Stimulated activated CD8-positive, alpha-beta memory T cell treated with anti-CD3 and anti-CD28 coated beads, Interleukin-15, amount 100 ng/mL, for 4 hours (primary cell): ENCODE measurements at regions not wholly inside any gene's neighbourhood (a gene's known extent, or its start where the extent isn't known, plus 50 kb on each side); places are given as distances from the start of the nearest gene placed in this dataset.
"Not testable (repeated sequence)": the region's sequence is repeated elsewhere in the genome, so short reads cannot be mapped to it uniquely, and the experiment has no call there.

Experiments used
- DNase-seq, 2 donors: peaks; one replicate each; pipeline ENCODE4 v3.0.0-alpha.2; 2020; ENCODE audit warnings: low read depth in 2 of 2

DNA sequence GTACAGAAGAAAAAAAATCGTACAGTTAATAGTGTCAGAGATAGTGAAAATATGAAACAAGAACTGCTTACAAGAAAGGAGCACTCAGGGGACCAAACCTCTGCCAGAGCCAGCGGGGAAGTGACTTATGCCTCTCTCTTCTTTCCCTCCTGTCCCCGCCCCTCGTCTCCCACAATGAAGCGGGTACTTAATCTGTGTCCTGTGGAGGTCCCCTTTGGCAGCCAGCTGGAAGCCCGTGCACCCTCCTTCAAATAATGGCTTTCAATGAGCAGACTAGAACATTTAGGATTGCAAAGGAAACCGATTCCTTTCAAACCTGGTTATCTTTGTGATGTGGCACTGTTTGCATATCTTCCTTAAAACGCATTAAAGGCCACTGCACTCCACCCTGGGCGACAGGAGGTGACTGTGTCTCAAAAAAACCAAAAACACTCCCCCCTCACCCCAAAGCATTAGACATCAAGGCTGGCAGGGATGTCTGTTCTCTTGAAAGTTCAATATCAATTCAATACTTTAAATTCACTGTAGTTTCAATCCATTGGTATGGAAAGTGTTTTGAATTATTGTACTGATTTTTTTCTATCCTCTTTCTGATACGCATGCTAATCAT is 51.7 kb downstream of the PPIAL4C start:
- DNase-seq: not testable (repeated sequence)

GRCh38 chr1:149636286-149637122 is 52.9 kb downstream of the PPIAL4C start:
- peak; percentile 79 to 83 for DNase-seq

- not testable (repeated sequence) for DNase-seq
Measured at GRCh38 chr1:149638481-149638880, 54.8 kb downstream of the PPIAL4C start.

DNA sequence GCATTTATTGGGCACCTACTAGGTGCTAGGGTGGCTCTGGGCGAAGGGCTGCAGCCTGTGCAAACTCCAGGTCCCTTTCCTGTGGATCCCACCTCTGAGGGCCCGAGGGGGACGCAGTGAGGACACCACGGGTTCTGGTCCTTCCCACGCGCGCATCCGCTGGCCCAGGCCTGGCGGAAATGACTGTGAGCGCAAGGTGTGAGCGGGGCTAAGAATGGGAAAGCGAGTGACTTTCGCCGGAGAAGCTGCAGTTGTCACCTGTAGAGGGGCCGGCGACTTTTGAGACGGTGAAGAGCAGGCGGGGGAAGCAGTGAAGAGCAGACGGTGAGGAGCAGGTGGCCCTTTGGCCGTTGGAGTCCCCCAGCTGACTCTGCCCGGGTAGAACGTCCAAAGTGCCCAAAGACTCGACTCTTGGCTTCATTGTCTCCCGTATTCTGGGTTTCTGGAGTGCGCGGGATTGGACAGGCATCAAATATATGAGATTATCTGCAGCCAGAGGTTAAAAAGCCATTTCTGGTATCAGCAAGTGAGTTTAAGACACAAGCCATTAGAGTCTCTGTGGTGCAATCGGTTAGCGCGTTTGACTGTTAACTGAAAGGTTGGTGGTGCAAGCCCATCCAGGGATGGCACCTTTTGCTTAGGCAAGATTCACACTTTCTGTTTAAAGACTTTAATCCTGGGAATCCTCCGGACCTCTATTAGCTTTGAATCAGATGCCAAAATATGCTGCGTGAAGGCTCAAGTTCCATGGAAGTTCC is 55.4 kb downstream of the PPIAL4C start:
- DNase-seq: not testable (repeated sequence)

GRCh38 chr1:149641179-149641578 is 57.5 kb downstream of the PPIAL4C start:
- DNase-seq: not testable (repeated sequence)

GRCh38 chr1:149644818-149645217 is 61.2 kb downstream of the PPIAL4C start:
- not testable (repeated sequence) for DNase-seq

DNA sequence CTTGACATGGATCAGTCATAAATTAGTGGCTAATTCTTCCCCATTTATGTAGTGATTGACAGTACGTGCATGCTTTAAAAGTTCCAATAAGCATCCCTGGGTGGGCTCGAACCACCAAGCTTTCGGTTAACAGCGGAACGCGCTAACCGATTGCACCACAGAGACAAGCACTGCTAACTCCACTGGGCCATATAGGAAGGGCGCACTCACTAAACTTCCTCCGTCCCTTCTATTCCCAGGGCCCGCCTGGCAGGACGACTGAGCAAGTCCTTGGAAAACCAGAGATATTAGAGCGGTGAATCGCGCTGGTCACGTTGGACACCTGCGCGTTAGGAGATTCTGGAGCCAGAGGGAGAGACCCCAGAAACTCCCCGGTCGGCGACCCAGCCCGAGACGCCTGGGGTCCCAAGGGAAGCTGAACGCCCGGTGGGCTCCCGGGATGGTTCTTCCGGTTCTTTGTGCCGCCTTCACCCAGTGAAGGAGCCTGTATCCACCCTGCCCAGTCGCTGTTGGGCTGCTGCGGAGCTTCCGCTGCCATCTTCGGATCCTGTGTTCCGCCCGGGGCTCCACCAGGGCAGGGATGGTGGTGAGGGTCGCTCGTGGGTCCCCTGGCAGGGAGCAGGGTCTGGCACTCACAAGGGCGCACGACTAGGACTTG is 62.8 kb downstream of the PPIAL4C start:
- not testable (repeated sequence) for DNase-seq

- DNase-seq: not testable (repeated sequence)
Measured at GRCh38 chr1:149647018-149647373, 63.3 kb downstream of the PPIAL4C start.

GRCh38 chr1:149657750-149658149 is 74.1 kb downstream of the PPIAL4C start:
- DNase-seq: not testable (repeated sequence)

DNA sequence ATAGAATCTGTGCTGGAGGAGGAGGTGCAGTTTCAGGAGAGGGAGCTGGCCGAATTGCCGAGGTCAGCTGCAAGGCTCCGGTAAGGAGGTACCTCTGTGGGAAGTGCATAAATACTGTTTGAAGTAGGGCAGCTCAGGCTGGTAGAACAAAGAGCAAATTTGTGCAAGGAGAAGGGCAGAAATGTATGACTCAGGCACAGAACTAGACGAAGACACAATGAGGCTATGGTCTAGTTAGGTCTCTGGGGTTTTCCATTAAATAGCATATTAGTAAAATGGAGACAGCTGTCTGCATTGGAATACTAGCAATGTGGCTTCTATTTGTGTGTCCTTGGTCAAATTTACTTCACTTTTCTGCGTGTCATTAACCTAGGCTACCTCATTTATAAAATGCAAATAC is 74.5 kb downstream of the PPIAL4C start:
- not testable (repeated sequence) for DNase-seq

- not testable (repeated sequence) for DNase-seq
Measured at GRCh38 chr1:149664624-149665023, 81.0 kb downstream of the PPIAL4C start.

- DNase-seq: not testable (repeated sequence)
Measured at GRCh38 chr1:149665033-149665432, 81.4 kb downstream of the PPIAL4C start.

GRCh38 chr1:149665528-149665927 is 81.9 kb downstream of the PPIAL4C start:
- not testable (repeated sequence) for DNase-seq

DNA sequence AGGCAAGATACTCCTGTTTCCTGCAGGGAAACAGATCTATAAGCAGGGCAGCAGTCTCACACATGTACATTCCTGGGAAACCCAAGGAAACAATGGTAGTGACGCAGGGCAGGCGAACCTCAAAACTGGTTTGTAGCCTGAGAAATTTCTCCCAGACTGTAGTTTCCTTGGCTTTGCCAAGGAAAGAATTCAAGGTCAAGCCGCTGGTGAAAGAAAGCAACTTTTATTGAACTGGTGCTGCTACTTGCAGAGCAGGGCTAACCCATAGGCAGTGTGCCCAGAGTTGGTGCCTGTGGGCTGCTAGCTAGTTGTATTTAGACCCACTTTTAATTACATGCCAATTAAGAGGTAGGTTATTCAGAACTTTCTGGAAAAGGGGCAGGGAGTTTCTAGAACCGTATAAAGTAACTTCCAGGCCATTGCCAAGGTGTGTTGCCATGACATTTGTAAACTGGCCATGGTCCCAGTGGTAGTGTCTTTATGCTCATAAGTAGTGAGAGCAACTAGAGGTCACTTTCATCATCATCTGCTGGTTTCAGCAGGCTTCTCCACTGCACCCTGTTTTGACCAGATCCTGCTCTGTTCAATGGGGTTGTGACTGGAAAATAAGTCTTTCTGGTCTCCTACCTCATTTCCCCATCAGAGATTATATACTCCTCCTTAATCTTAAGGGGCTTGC is 89.7 kb downstream of the PPIAL4C start:
- not testable (repeated sequence) for DNase-seq

- DNase-seq: not testable (repeated sequence)
Measured at GRCh38 chr1:149674921-149675320, 91.3 kb downstream of the PPIAL4C start.

DNA sequence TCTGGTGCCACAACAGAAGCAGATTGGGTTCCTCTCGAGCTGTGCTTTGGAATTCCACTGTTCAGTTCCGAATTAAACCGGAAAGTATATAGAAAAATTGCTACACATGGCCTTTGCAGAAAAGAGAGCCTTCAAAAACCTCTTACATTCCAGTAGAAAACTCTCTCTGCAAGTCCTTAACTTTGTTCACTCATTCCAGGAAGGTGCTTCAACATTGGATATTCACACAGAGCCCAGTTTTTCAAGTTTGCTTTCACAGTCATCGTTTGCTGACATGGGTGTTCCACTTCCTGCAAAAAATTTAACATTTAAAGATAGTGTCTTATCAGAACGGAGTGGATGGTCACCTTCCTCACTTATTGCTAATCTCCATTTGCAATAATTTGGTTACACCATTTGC is 93.7 kb downstream of the PPIAL4C start:
- DNase-seq: not testable (repeated sequence)

- DNase-seq: not testable (repeated sequence)
Measured at GRCh38 chr1:149686593-149687238, 95.8 kb upstream of the FCGR1A start.

DNA sequence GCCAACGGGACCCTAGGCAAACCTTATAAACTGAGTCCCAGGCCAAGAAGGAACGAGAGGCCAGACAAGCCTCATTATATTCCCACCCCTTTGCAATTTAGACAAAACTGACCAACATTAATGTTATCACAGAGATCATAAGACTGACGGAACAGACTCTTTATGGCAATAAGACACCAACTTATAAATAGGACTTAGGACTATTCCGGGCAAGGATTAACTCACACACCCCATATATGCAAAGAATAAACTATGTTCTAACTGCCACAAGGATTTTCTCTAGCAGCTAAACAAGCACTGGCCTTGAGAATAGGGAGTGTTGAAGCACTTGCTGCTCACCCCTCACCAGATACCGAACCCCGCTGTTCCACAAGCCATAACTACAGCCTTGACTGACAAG is 91.1 kb upstream of the FCGR1A start:
- not testable (repeated sequence) for DNase-seq

GRCh38 chr1:149692804-149693539 is 89.5 kb upstream of the FCGR1A start:
- DNase-seq: not testable (repeated sequence)

DNA sequence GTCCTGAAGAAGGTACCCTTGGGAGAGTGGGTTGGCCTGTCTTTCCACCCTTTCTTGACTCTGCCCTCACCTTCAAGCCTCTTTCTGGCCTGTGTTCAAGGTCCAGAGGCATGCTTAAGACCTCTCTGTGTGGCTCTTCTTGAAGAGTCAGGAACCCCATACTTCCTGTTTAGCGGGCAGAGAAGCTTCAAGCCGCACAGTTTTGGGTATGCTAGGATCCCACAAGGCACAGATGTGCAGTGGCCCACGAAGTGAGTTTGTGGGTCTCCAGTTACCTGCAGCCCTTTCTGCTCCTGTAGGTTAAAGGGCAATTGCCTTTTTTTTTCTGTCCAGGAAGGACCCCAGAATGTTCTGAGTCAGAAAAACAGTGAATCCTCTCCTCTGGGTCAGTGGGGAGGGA is 87.4 kb upstream of the FCGR1A start:
- not testable (repeated sequence) for DNase-seq
